ENCODE measurements at regions not wholly inside any gene's neighbourhood (a gene's known extent, or its start where the extent isn't known, plus 50 kb on each side); places are given as distances from the start of the nearest gene placed in this dataset.

DNA sequence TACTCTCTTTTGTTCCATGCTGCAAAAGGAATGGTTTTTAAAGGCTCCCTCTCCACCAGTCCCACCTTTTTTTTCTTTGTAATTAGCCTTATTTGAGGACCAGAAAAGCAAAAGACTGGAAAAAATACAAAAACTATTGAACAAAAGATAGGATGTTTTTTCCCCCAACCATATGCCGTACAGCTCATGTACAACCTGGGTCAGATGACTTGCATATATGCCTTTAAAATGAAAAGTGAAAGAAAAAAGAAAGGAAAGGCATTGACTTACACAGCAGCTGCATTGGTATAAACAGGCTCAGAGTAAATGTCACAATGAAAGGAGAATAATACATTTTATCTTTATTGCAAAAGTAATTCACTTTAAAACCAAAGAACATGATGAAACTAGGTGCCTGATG, 69.5 kb upstream of the CMC1 start:
- DNase-seq: no peak

DNA sequence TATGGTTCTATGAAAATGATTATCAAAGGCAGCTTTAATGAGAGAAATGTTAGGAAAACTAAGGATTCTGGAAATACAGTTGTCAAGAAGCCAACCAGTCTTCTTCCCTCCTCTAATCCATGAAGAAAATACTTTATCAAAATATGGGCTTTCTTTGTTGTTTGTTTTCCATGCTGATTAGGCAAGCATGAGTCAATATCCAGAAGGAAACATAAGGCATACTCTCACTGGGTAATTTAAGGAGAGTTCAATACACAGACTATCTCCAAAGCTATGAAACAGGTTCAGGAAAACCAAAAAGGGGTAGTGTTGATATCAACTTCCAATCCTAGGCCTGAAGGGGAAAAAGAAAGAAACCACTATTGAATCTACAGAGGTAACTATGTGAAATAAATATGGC, 68.7 kb upstream of the CMC1 start:
- DNase-seq: no peak

DNA sequence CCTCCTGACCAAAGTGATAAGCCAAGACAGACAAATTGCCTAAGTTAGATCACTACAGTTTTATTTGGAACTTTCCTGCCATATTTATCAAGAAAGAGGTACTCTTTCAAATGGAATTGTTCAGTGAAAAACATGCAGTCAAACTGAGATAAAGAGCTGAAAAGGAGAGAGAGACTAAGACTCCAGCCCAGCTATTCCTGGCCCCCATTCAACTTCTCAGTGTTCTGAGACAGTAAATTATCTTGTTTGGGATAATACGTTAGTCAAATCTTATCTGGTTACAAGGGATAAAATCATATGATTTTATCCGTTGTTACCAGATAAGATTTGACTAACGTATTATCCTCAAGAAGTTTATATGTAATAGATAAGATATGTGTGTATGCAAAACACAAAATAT, 67.6 kb upstream of the CMC1 start:
- DNase-seq: no peak

DNA sequence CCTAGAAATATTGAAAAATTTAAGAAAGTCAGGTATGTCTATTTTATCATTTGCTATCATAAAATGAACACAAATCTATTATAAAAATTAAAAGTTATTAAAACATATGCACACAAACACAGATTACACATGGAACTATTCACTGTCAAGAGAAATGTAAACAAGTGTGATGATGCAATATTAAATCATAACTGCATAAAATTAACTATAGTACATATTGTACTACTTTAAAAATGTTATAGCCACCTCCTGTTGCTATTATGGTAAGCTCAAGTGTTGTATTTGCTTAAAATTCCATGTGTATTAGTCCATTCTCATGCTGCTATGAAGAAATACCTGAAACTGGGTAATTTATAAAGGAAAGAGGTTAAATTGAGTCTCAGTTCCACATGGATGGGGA, 54.7 kb upstream of the CMC1 start:
- DNase-seq: no peak

DNA sequence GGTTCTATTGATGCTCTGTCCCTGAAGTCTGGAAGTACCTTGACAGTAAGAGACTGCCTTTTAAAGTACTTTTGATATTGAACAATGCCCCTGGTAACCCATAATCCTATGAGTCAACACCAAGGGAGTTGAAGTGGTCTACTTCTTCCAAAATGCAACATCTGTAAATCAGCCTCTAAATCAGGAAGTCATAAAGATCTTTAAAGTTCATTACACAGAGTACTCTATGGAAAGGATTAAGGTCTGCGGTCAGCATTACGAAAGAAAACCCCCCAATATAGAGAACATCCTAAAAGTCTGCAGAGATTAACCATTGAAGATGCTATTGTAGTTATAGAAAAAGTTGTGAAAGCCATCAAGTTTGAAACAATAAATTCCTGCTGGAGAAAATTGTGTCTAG, 52.7 kb upstream of the CMC1 start:
- DNase-seq: no peak

DNA sequence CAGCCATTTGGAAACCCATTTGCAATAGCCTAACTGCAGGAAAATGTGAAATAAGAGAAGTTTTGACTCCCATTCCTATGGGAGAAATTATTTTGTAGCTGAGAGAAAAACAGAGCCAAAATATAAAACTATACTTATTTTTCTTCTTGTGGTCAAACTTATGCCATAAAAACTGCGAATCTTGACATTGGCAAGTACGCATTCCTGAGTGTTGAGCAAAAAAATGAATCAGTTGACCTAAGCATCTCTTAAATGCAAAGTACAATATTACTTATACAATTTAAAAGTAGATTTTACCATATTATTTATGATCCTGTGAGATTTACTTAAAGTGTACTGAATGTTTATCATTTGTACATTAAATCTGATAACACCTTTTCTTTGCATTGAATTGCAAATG, 50.1 kb upstream of the CMC1 start:
- no peak for DNase-seq
